Bronchial epithelial cell (primary cell): ENCODE measurements at regions not wholly inside any gene's neighbourhood (a gene's known extent, or its start where the extent isn't known, plus 50 kb on each side); places are given as distances from the start of the nearest gene placed in this dataset.

Experiments
- DNase-seq: peaks from one replicate; pipeline ENCODE4 v3.0.0-alpha.2; 2010; ENCODE audit warnings: low read depth
- FAIRE-seq: peaks from 2 replicates; lab custom pipeline; 2011; peaks lifted over from hg19 to GRCh38; lab: Jason Lieb, UNC
- H3K27me3 ChIP-seq: 2 replicates; pipeline ENCODE4 v1.5.1; 2011; ENCODE audit warnings: low read length; ENCODE audit not compliant: control insufficient read depth, insufficient read depth
- H3K36me3 ChIP-seq: 2 replicates; pipeline ENCODE4 v1.5.1; 2011; ENCODE audit warnings: low read length; ENCODE audit not compliant: control insufficient read depth, insufficient read depth
- H3K4me3 ChIP-seq: 2 replicates; pipeline ENCODE4 v1.5.1; 2011; ENCODE audit warnings: mild to moderate bottlenecking, low read depth, low read length, control low read depth
- TF ChIP-seq, protein P1 (sequence below): IDR thresholded peaks from 2 replicates; pipeline ENCODE4 v1.5.1; 2011; ENCODE audit warnings: mild to moderate bottlenecking, moderate library complexity, low read length, control low read depth, inconsistent platforms; ENCODE audit not compliant: insufficient read depth, severe bottlenecking

DNA sequence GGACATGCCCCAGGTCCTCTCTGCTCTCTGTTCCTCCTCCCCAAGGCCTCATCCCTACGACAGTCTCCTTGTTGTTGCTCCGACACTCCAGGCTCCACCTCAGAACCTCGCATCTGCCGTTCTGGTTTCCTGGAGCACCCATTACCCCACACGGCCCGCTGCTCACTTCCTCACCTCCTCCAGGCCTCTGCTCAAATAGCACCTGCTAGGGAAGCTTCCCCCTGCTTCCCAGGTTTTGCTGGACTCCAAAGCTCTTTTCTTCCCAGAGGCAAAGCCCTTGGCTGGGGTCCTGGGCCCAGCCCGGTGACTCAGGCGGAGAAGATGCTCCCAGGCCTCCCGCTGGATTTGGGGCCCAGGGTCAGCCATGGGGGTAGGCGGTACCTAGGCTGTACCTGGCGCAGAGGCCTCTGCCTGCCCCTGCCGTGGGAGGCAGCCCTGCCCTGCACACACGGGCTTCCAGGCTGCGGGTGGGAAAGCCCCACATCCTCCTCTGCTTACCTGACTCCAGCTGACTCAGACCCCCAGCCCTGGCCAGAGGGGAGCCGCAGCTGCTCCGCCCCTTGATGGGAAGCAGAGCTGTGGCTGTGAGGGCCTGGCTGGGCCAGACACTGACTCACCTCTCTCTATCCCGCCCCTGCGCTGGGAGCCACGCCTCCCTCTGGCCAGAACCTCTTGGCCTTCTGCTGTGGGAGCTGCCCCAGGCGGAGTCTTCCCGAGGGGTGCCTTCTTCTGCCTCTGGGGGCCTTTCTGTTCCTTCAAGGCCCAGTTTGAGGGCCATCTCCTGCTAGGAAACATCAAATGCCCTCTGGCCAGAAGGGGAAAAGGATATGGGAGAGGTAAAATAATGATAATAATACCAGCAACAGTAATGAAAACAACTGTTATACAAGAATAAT lies 130.5 kb downstream of the CEBPB start:
- peak overlapping the region; percentile 28 for H3K4me3 ChIP-seq
- FAIRE-seq: no peak
- no peaks in the 10 kb centered on the region for H3K27me3 ChIP-seq
- H3K36me3 ChIP-seq: no peaks in the 10 kb centered on the region
- DNase-seq: peak; percentile 97
- TF ChIP-seq, protein P1, sequence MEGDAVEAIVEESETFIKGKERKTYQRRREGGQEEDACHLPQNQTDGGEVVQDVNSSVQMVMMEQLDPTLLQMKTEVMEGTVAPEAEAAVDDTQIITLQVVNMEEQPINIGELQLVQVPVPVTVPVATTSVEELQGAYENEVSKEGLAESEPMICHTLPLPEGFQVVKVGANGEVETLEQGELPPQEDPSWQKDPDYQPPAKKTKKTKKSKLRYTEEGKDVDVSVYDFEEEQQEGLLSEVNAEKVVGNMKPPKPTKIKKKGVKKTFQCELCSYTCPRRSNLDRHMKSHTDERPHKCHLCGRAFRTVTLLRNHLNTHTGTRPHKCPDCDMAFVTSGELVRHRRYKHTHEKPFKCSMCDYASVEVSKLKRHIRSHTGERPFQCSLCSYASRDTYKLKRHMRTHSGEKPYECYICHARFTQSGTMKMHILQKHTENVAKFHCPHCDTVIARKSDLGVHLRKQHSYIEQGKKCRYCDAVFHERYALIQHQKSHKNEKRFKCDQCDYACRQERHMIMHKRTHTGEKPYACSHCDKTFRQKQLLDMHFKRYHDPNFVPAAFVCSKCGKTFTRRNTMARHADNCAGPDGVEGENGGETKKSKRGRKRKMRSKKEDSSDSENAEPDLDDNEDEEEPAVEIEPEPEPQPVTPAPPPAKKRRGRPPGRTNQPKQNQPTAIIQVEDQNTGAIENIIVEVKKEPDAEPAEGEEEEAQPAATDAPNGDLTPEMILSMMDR: no peak

DNA sequence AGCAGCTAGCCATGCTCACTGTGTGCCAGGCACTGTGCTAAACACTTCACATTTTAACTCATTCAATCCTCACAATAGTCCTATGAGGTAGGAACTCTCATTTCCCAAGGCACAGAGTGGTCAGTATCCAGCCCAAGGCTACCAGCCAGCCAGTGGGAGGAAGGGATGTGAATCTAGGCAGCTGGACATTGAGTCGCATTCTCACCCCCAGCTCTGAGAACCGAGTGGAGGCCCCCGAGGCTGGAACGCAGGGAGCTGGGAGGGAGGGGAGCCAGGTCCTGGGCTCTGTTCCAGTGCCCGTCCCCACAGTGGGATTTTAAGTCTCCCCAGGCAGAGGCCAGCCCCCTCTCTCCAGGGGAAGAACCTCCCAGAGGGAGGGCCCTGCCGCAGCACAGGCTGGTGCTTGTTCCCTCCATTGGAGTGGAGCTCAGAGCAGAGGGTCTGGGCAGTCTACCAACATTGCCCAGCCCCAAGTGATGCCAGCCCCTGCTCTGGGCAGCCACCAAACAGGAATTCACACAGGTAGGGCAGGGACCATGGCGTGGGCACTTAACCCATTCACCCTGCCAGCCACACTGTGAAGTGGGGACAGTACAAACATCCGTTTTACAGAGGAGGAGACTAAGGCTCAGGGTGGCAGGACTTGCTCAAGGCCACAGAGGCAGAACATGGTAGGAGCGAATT lies 131.3 kb downstream of the CEBPB start:
- peak; percentile 61 for DNase-seq
- no peak for FAIRE-seq

DNA sequence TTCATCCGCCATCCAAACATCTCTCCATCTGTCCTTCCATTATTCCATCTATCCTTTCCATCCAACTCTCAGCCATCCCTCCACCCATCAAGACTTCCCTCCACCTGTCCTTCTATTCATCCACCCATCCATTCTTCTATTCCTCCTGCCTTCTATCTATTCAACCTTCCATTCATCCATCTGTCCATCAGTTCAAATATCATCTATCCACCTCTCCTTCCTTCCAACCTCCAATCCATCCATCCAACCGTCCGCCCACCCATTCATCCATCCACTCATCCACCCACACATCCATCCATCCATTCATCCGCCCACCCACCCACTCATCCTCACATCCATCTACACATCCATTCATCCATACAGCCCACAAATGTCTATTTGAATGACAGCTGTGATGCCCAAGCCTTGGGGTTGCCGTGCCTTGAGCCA lies 132.1 kb downstream of the CEBPB start:
- FAIRE-seq: no peak
- TF ChIP-seq, protein P1: no peak
- no peak overlapping the region for H3K4me3 ChIP-seq
- no peaks in the 10 kb centered on the region for H3K27me3 ChIP-seq
- no peak for DNase-seq
- no peaks in the 10 kb centered on the region for H3K36me3 ChIP-seq

More for the DNA sequence above, 131.3 kb downstream of the CEBPB start:
- no peaks in the 10 kb centered on the region for H3K27me3 ChIP-seq
- TF ChIP-seq, protein P1: no peak
- H3K4me3 ChIP-seq: no peak overlapping the region
- H3K36me3 ChIP-seq: no peaks in the 10 kb centered on the region

DNA sequence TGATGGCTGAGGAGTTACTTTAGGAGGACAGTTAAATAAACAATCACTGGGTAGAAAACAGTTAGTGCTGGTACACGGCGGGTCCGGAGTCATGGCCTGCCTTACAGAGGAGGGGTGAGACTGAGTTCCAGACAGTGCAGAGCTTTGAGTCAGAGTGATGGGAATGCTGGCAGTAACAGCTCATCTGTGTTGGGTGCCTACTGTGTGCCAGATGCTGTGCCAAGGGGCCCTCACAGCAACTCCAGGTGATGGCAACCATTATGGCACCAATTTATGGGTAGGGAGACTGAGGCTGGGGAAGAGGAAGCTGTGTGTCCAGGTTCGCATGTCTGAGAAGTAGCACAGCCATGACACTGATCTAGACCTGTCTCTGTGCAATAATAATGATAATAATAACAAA lies 132.6 kb downstream of the CEBPB start:
- Histone ChIP-seq H3K27me3 (no peaks in the 10 kb centered on the region), H3K4me3 (no peak overlapping the region), H3K36me3 (no peaks in the 10 kb centered on the region)
- TF ChIP-seq, protein P1: no peak
- no peak for FAIRE-seq
- DNase-seq: no peak

DNA sequence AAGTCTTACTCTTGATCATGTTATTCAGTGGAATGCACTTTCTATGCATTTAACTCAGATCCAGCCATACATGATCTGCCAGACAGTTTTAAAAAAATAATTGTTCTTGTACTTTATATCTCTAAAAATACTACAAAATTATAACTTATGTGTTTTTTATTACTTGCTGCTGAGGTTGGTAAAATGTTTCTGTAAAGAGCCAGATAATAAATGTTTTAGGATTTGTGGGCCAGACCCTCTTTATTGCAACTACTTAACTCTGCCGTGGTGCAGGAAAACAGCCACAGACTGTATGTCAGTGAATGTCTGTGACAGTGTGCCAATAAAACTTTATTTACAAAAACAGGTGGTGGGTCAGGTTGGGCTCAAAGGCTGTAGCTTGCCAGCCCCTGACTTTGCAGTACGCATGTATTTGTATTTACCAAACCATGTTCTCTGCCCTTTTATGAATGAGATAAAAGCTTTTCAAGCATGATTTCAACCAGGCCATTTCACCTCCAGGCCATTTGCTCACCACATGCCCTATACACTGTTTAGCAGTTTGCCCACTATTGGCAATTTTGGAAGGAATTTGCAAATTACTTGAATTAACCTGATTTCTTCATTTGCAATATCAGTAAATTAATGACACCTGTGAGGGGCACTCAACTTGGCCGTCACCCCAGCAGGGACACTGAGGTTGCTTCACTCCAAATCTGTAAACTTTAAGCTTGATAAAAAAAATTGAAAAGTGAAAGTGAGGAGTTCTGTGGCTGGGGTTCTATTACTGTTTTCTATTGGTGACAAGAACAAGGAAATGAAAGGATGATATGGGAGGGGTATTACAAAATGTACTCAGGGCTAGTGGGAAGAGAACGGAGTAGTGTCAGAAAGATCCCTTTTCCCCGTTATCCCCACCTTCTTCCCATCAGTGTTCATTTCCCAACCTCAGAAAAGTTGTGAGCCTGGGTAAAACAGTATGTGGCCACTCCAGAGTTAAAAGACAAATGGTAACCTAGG lies 133.4 kb downstream of the CEBPB start:
- TF ChIP-seq, protein P1: no peak
- Histone ChIP-seq H3K27me3 (no peaks in the 10 kb centered on the region), H3K4me3 (no peak overlapping the region), H3K36me3 (no peaks in the 10 kb centered on the region)
- no peak for FAIRE-seq
- no peak for DNase-seq
